ENCODE measurements at regions not wholly inside any gene's neighbourhood (a gene's known extent, or its start where the extent isn't known, plus 50 kb on each side); places are given as distances from the start of the nearest gene placed in this dataset.

GRCh38 chr4:31026256-31026655 lies 306.1 kb downstream of the PCDH7 start:
- Histone ChIP-seq H3K9me3 (no peaks in the 10 kb centered on the region), H3K4me1 (no peaks in the 10 kb centered on the region), H3K27me3 (no peaks in the 10 kb centered on the region), H3K27ac (no peak overlapping the region), H3K4me3 (no peak overlapping the region), H3K36me3 (no peaks in the 10 kb centered on the region)
- intact Hi-C loops (cut with DNase I; ENCODE audit: low total_unique reads): no loop called here
- ATAC-seq: no peak
- in situ Hi-C loops (cut with MboI; ENCODE audit: low sequenced_read_pairs in 4 of 4): no loop called here
- no peak for DNase-seq
- TF ChIP-seq, protein P1, sequence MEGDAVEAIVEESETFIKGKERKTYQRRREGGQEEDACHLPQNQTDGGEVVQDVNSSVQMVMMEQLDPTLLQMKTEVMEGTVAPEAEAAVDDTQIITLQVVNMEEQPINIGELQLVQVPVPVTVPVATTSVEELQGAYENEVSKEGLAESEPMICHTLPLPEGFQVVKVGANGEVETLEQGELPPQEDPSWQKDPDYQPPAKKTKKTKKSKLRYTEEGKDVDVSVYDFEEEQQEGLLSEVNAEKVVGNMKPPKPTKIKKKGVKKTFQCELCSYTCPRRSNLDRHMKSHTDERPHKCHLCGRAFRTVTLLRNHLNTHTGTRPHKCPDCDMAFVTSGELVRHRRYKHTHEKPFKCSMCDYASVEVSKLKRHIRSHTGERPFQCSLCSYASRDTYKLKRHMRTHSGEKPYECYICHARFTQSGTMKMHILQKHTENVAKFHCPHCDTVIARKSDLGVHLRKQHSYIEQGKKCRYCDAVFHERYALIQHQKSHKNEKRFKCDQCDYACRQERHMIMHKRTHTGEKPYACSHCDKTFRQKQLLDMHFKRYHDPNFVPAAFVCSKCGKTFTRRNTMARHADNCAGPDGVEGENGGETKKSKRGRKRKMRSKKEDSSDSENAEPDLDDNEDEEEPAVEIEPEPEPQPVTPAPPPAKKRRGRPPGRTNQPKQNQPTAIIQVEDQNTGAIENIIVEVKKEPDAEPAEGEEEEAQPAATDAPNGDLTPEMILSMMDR (IDR thresholded peaks at IDR 0.05 in 4 of 5, conservative IDR thresholded peaks at IDR 0.05 in 1 of 5): no peak
- no peak for TF ChIP-seq POLR2A (IDR thresholded peaks at IDR 0.05)

DNA sequence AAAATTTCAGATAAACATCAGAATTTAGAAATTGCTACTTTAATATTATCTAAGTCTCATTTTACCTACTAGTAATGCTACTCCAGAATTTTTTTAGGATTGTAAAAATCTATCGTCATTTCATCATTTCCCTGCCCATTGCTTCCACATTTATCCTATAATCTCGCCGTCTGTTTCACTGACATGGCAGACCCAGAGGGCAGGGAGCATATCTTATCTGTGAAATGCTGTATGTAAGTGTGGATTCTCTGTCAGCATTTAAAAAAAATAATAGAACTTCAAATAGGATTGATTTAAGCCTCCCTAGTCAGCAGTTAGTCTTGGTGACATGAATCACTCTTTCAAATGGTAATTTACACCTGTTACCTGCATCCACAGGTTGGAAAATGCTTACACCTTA lies 314.4 kb downstream of the PCDH7 start:
- intact Hi-C loops (cut with DNase I; ENCODE audit: low total_unique reads) (no loop called here), in situ Hi-C loops (cut with MboI; ENCODE audit: low sequenced_read_pairs in 4 of 4) (no loop called here)
- Histone ChIP-seq H3K27ac (no peak overlapping the region), H3K9me3 (no peaks in the 10 kb centered on the region), H3K36me3 (no peaks in the 10 kb centered on the region), H3K4me1 (no peaks in the 10 kb centered on the region), H3K27me3 (no peaks in the 10 kb centered on the region), H3K4me3 (no peak overlapping the region)
- DNase-seq (no peak), ATAC-seq (no peak)
- TF ChIP-seq, protein P1 (IDR thresholded peaks at IDR 0.05 in 4 of 5, conservative IDR thresholded peaks at IDR 0.05 in 1 of 5): no peak
- TF ChIP-seq POLR2A (IDR thresholded peaks at IDR 0.05): no peak

DNA sequence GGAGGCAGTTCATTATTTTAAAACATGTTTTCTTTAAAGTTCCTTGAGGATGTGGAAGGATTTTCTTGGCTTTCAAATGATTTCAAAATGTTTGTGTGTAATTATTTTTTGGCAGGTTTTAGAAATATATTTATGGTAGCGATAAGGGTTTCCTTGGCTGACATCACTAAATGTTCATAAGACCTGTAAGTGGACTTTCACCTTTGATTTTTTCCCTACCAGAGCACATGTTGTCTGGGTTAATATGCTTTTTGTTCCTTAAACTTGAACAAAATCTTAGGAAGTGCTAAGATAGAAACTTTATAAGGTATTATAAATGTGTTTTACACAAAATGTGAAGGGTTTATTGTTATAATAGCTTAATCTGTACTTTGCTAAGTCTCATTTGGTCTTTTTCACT lies 315.6 kb downstream of the PCDH7 start:
- Histone ChIP-seq H3K4me3 (no peak overlapping the region), H3K27ac (no peak overlapping the region), H3K36me3 (no peaks in the 10 kb centered on the region), H3K4me1 (no peaks in the 10 kb centered on the region), H3K27me3 (no peaks in the 10 kb centered on the region), H3K9me3 (no peaks in the 10 kb centered on the region)
- ATAC-seq (no peak), DNase-seq (no peak)
- no peak for TF ChIP-seq POLR2A (IDR thresholded peaks at IDR 0.05)
- in situ Hi-C loops (cut with MboI; ENCODE audit: low sequenced_read_pairs in 4 of 4) (no loop called here), intact Hi-C loops (cut with DNase I; ENCODE audit: low total_unique reads) (no loop called here)

- in situ Hi-C loops (cut with MboI; ENCODE audit: low sequenced_read_pairs in 4 of 4) (no loop called here), intact Hi-C loops (cut with DNase I; ENCODE audit: low total_unique reads) (no loop called here)
- no peaks in the 10 kb centered on the region for H3K4me1 ChIP-seq
- no peak overlapping the region for H3K4me3 ChIP-seq
- H3K27ac ChIP-seq: no peak overlapping the region
- no peaks in the 10 kb centered on the region for H3K9me3 ChIP-seq
- no peaks in the 10 kb centered on the region for H3K27me3 ChIP-seq
- TF ChIP-seq POLR2A (IDR thresholded peaks at IDR 0.05): no peak
- TF ChIP-seq, protein P1 (IDR thresholded peaks at IDR 0.05 in 4 of 5, conservative IDR thresholded peaks at IDR 0.05 in 1 of 5): no peak
- H3K36me3 ChIP-seq: no peaks in the 10 kb centered on the region
- ATAC-seq (no peak), DNase-seq (no peak)
Measured at GRCh38 chr4:31037703-31038102, 317.5 kb downstream of the PCDH7 start.

- Histone ChIP-seq H3K4me3 (no peak overlapping the region), H3K36me3 (no peaks in the 10 kb centered on the region), H3K27me3 (no peaks in the 10 kb centered on the region), H3K9me3 (no peaks in the 10 kb centered on the region), H3K4me1 (no peaks in the 10 kb centered on the region), H3K27ac (no peak overlapping the region)
- TF ChIP-seq, protein P1 (IDR thresholded peaks at IDR 0.05 in 4 of 5, conservative IDR thresholded peaks at IDR 0.05 in 1 of 5): no peak
- no peak for TF ChIP-seq POLR2A (IDR thresholded peaks at IDR 0.05)
- no peak for DNase-seq
- no peak for ATAC-seq
- in situ Hi-C loops (cut with MboI; ENCODE audit: low sequenced_read_pairs in 4 of 4) (no loop called here), intact Hi-C loops (cut with DNase I; ENCODE audit: low total_unique reads) (no loop called here)
Measured at GRCh38 chr4:31039382-31039781, 319.2 kb downstream of the PCDH7 start.
